Activated CD4-positive, alpha-beta T cell treated with anti-CD3 and anti-CD28 coated beads, Interleukin-2, amount 50 U/mL, for 1 hour (primary cell): ENCODE measurements at regions not wholly inside any gene's neighbourhood (a gene's known extent, or its start where the extent isn't known, plus 50 kb on each side); places are given as distances from the start of the nearest gene placed in this dataset.
"Not testable (repeated sequence)": the region's sequence is repeated elsewhere in the genome, so short reads cannot be mapped to it uniquely, and the experiment has no call there.

Experiments used
- DNase-seq: peaks from one replicate; pipeline ENCODE4 v3.0.0-alpha.2; 2020

DNA sequence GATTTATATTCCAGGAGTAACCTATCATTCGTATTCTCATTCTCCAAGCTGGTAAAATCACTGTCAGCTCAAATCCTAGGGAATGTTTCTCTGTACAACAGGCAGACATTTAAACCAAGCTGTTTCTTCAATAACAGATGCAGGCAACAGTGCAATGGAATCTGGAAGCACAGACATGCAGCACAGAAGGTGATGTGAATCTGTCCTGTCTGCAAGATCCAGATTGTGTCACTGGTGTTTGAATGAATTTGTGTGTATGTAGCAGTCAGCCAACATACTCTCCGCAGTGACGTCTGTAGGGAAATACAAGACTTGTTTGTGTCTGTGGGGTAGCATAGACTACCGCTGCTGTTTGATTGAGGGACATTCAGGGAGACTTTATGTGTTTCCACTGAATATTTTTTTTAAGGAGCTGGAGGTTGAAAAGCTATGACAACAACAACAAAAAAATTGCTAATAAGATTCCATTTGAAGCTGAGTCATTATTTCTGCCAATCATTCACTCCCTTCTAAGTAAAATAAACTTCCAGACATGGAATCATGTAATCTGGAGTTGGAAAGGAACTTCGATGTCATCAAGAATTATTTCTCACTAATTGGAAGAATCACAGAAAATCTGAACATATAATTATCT is 122.9 kb upstream of the MYO3A start:
- no peak for DNase-seq

DNA sequence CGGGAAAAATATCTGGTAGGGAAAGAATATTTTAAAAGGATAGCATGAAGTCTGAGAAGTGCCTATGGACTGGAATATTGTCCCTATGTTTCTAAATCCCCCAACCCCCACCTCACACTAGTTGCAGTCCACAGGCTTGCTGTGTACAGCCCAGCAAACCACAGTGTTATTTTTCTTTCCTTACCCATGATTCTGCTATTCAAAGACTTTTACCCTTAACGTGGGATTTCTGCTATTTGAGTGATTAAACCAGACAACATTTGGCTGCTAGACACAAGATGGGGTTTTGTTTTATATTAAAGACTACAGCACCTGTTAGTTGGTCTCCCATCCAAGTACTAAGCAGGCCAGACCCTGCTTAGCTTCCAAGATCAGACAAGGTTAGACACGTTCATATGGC is 120.5 kb upstream of the MYO3A start:
- DNase-seq: no peak

DNA sequence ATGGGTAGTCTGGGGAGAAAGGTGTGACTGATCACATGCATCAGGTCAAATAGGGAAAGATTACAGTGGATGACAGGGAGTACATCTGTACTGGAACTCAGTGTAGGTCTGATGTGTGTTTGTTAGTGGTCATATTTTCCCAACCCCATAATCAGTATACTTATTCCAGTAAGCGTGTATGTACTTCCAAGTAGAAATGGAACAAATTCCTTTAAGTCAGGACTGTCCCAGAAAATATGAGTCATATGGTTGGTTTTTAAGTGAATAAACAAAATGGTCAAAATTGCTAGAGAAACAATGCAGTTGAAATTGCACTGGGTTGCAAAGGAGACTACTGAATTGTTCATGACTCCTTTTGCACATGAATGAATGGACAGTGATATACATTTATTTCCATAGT is 118.8 kb upstream of the MYO3A start:
- DNase-seq: no peak

DNA sequence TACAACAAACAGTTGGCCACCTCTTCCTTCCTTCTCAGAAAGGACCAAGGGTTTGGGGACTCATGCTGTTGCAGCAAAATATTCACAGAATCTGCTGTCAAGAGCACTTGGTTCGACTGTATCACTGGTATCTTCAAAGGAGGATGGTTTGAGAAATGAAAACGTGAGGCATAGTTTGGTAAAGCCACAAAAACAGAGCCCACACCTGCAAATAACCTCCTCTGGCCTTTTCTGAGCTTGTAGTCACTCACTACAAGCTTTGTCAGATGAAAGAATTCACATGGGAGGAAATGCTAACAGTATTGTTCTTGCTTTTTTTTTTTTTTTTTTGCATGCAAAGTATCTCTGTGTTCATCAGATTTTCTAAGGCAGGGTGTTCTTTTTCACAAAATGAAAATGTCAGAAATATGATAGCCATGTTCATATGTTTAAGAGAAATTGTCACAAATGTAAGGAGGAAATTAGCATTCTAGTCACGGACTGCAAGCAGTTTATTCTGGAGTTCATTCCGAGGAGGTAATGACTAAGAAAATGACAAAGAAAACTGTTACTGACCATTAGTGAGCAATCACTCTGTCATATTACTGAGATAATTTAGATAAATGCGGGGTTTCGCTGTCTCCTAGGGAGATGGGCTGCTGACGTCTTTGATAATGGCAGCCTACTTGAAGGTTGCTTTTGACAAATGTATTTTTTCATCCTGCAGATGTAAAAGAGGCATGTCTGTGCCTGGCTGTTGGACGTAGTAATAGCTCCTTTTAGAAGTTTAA is 117.8 kb upstream of the MYO3A start:
- no peak for DNase-seq

DNA sequence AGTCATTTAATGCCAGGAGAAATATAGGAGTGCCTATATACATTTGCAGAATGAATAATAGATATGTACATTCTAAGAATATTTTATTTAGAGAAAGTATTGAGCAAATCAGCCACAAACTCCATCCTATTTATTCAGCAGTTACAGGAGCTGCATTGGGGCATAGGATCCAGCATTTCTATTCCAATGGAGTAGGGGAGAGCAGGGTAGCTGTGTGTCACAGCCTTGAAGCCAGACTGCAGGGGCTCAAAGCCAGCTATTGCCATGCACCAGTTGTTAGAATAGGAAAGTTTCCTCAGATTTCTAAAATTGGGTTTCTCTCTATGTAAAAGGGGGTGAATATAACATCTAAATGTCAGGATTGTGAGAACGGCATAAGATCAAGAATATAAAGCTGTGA is 116.8 kb upstream of the MYO3A start:
- DNase-seq: no peak

DNA sequence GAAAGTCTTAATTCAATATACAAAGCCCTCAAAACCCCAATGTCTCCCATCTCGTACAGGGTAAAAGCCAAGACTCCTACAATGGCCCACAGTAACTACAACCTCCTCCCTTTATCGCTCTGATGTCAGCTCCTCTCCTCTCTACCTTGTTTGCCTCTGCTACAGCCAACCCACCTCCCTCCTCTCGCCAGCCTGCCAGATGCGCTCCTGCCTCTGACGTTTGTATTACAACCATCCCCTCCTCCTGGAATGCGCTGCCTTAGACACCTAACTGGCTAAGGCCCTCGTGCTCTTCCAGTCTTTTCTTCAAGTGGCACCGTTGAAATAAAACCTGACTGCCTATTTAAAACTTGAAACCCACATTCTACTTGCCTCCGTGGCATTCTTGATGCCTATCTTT is 115.3 kb upstream of the MYO3A start:
- no peak for DNase-seq

DNA sequence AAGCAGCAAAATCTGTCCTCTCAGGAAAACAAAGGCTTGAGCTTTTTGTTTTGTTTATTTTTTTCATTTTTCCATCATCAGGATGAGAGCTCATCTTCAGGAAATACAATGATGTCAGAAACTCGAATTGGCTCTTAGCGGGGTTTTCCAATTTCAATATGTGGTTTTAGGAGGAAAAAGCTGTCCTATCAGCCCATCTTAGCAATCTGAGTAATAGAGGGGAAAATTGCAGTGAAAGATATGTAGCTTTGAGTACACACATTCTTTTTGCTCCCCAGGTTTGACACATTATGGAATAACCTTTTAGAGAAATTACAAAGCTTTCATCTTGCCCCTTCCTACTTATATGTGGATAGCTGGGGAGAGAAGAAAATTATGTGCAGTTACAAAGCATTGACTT is 113.6 kb upstream of the MYO3A start:
- no peak for DNase-seq

DNA sequence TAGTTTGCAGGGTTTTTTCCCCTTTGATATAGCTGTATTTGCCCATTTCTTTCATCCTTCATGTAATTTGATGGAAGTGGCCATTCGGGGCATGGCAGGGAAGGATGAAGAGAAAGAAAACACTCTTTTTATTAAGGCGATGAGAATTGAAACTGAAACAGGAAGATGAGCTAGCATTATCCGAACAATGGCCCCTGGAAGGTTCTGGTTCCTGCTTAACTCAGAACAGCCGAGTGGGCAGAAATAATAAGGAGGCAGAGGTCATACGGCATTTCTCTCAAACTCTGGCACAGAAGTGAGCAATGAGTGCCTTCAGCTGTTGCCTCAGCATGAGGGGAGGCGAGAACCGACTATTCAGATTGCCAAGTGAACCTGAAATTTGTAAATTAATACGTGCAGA is 113.2 kb upstream of the MYO3A start:
- DNase-seq: no peak

DNA sequence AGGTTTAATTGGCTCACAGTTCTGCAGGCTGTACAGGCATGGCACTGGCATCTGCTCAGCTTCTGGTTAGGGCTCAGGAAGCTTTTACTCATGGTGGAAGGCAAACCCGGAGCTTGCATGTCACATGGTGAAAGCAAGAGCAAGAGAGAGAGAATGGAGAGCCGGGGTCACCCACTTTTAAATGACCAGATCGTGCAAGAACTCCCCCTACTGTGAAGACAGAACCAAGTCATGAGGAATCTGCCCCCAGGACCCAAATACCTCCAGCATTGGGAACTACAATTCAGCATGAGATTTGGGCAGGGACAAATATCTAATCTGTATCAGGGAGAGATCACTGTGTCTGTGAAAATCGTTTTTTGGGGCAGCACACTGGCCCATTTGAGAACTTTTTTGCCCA is 110.0 kb upstream of the MYO3A start:
- no peak for DNase-seq

DNA sequence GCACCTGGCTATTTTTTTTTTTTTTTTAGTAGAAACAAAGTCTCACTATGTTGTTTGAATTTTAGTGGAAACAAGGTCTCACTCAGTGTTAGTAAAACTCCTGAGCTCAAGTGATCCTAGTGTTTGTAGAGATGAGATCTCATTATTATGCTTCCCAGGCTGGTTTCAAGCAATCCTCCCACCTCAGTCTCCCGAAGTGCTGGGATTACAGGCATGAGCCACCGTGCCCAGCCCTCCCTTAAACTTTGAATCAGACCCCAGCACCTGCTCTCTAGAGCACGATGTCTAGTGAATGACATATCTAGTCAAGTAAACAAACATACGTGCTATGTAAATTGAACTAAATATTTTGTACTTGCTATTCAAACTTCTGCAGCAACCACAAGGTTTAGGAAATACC is 105.6 kb upstream of the MYO3A start:
- no peak for DNase-seq

DNA sequence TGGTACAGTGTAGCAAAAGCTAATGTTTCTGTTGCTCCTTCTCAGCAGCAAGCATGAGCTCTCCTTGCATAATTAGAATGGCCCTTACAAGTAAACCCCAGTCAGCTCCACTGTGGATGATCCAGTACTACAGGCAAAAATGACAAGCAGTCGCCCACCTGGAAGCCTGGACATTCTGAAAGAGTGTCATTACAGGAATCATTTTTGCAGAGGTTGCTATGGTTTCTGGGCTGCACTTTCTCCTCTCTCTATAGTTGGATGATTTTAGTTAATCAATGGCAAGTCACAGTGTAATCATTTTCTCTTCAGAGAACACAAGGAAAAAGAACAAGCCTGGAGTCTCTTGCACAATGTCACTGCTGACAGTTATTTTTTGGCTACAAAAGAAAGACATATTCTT is 102.9 kb upstream of the MYO3A start:
- no peak for DNase-seq

DNA sequence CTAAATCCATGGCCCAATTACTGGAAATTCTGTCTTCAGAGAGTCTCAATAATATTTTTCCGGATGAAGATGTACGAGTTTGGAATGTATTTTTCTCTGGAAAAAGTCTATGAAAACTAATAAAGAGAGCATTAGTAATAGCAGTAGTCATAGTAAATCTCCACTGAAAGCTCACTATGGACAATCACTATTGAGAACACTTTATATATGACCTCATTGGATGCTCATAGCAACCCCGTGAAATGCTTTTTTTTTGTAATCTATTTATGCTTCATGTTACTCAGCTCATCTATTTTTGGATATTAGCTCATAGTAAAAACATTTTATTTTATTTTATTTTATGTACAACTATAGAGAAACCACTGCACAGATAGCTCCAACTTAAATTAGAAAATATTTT is 94.3 kb upstream of the MYO3A start:
- no peak for DNase-seq

DNA sequence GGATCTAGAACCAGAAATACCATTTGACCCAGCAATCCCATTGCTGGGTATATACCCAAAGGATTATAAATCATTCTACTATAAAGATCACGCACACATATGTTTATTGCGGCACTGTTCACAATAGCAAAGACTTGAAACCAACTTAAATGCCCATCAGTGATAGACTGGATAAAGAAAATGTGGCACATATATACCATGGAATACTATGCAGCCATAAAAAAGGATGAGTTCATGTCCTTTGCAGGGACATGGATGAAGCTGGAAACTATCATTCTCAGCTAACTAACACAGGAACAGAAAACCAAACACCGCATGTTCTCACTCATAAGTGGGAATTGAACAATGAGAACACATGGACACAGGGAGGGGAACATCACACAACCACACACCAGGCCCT is 93.2 kb upstream of the MYO3A start:
- not testable (repeated sequence) for DNase-seq

DNA sequence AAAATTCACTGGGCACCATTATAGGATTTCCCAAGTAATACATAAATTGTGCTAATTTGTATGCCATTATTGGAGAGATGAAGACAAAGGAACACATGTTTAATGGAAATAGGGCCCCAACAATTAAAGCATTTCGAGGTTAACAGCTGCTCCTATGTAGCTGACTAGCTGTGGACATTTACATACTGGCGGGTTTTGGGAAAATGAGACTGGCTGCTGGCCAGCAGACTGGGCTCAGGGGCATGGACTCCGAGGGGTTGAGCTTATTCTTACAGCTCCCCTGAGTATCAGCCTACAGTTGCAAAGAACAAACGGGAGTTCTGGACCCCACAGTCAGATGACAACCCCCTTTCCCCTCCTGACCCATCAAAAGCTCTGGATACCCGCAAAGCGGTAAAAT is 91.9 kb upstream of the MYO3A start:
- no peak for DNase-seq

DNA sequence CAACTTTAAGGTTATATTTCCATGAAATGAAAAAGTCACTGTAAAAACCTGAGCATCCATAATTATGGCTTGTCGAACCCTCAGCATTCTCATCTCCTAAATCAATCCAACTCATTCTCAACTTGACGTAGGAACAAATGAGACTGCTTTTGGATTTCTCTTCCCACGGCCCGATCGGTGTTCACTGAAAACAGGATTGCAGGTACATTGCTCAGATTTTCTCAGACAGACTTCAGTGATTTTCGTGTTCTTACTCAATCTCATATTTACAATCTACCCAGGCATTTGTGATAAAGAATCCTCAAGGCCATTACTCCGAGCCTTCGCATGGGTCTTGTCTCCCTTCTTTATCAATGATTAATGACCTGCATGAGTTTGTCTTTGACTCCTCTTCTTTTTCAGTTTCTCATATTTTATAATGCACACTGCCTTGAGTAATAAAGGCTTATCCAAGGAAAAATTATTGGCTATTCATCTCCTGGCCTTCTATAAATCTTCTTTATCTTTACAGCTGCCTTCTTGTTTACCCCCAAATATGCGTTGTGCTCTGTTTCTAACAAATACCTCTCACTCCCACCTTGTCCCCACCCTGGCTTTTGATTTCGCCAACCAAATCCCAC is 90.4 kb upstream of the MYO3A start:
- DNase-seq: no peak

DNA sequence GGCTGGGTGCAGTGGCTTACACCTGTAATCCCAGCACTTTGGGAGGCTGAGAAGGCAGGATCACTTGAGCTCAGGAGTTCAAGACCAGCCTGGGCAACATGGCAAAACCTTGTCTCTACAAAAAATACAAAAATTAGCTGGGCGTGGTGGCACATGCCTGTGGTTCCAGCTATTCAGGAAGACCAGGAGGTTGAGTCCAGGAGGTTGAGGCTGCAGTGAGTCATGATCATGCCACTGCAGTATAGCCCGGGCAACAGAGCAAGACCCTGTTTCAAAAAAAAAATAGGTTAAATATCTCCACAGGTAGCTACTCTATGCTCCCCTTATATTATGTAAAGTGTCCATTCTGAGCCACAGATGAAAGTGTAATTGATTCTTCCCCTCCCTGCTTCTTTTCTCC is 89.3 kb upstream of the MYO3A start:
- DNase-seq: not testable (repeated sequence)

DNA sequence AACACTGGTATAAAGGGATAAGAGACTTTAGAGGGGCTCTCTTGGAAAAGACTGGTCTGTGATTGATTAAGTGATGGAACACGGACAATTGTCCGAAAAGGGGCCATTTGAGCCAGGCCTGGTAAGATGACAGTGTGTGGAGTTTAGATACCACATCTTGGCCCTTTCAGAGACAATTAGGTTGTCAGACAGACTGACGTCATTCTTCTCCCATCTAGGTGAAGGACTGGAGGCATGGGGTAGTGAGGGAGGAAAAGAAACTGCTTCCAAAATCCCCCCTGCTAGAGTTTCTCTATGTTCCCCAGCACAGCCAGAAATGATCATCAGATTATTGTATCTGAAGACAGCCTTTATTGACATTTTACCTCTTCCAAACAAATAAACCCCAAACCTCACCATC is 84.8 kb upstream of the MYO3A start:
- DNase-seq: no peak

DNA sequence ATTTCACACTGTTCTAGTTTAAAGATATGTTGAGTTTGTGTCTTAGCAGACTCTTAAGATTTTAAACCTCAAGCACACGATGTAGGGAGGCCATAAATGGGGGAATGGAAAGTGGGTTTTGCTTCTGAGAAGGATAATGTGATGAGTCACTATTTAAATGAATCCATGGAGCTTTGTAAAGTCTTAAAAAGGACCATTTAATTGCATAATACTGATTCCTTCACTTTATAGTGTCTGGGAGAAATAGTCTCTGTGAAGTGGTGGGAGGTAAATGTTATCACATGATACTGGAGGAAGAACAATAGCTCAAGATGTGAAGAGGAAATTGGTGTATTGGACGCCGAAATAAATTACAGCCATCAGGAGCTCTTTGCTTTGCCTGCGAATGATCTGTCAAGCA is 84.0 kb upstream of the MYO3A start:
- DNase-seq: no peak

DNA sequence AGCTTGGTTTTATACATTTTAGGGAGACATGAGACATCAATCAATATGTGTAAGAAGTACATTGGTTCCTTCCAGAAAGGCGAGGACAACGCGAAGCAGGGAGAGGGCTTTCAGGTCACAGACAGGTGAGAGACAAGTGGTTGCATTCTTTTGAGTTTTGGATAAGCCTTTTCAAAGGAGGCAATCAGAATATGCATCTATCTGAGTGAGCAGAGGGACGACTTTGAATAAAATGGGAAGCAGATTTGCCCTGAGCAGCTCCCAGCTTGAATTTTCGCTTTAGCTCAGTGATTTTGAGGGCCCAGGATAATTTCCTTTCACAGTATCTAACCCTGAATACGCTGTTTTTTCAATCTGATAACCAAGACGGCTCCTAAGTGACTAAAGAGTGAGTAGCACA is 82.5 kb upstream of the MYO3A start:
- no peak for DNase-seq

DNA sequence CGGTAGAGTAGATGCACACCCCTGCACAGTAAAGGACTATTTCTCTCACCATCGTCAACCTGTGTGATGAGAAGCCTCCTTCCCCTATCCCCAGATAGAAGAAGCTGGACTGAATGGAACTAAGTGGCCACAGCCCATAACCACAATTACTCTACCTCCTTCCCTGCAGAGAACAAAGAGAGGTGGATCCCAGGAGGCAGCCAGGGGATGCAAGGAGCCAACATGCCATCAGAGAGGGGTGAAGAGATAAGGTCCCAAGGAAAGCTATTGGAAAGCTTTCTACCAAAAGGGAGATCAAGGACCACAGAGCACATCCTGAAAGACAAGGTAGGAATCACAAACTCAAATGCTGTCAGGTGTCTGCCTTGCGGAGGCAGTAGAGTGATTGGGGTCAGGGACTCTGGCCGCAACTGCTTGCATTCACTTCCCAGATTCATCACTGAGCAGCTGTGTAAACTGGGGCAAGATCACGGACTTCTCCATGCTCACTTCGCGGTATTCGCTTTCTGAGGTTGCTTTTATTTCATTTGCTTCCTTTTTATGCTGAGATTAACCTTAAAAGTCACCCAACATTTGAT is 81.6 kb upstream of the MYO3A start:
- no peak for DNase-seq

DNA sequence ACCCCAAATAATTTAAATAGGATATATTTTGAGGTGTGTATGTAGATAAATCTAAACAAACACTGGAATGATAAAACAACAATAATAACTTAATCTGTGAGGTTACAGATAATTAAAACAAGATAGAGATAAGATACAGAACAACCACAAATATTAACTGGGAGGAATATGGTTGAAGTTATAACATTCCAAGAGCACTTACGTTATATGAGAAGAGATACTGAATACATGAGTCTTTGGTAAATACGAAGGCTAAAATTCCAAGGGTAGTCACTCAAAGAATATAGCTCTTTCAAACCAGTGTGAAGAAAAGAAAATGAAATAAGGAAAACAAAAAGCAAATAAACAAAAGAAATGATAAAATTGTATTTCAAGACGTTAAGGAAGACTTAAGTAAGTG is 76.0 kb upstream of the MYO3A start:
- no peak for DNase-seq

DNA sequence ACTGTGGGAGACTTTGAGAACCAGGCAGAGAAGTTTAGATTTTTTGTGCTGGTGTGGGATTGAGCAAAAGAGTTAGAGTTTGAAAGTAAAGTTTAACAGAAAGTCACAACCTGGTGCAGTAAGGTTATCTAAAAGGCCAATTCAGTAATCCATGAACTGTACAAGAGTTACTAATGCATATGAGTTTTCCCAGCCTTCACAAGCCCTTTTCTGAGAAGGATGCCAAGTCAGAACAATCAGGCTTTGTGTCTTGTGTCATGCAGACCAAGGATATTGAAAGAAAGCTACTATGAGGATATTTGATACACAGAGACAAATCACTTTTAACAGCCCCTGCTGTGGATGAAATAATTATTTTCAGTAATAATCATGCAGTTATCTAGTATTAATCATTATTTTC is 68.8 kb upstream of the MYO3A start:
- DNase-seq: no peak

DNA sequence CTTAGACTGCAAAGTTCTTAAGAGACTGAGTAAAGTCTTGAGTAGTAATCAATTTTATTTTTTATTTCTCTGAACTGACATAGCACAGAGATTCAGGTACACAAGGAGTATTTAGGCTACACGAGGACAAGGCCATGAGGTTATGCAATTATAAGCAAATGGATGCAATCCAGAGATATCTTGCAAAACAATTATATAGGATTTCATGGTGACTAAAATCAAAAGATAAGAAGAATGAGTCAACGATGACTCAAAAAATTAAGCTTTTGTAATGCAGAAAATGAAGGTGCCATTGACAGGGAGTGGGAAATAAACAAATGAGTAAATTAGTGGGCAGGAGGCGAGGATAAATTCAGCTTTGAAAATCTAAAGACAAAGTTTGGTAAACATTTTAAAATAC is 66.7 kb upstream of the MYO3A start:
- no peak for DNase-seq

DNA sequence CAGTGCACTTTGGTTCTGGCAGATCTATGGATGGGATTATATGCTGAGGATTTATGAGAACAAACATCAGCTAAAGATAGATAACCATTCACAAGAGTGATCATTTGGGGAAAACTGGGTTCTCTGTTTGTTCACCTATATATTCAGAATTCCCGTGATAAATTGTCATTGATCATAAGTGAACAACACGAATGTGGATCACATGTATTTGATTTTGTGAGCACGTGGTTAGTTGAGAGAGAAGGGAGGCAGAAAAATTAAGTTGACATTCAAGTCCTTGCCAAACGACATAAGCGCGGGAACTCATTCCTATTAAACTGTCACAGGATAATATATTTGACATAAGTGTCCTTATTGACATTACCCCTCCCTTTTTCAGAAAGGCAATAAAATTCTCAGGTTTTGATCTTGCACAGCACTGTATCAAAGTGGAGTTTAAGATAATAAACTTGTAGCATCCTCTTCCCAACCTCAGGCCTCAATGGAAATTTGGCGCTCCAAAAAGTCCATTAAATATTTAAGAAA is 64.9 kb upstream of the MYO3A start:
- no peak for DNase-seq
